HepG2 (cell line): ENCODE measurements at regions not wholly inside any gene's neighbourhood (a gene's known extent, or its start where the extent isn't known, plus 50 kb on each side); places are given as distances from the start of the nearest gene placed in this dataset.

Experiments
- ATF2 ChIP-seq: sonication (generic); formaldehyde crosslinking; IDR thresholded peaks from 2 replicates; pipeline ENCODE4 v1.4.0; 2020; ENCODE audit warnings: missing genetic modification reagents
- HNRNPLL ChIP-seq: fragments of 200-400 bp; formaldehyde crosslinking; IDR thresholded peaks from 2 replicates; pipeline ENCODE4 v1.6.1; 2017; ENCODE audit warnings: mild to moderate bottlenecking, low read depth, low read length; ENCODE audit not compliant: poor library complexity, severe bottlenecking
- KIAA2018 ChIP-seq: sonication (generic); formaldehyde crosslinking; IDR thresholded peaks from 2 replicates; pipeline ENCODE4 v1.5.0; 2020; ENCODE audit warnings: mild to moderate bottlenecking, missing genetic modification reagents, borderline replicate concordance
- TRIM24 ChIP-seq: sonication (generic); formaldehyde crosslinking; IDR thresholded peaks from 2 replicates; pipeline ENCODE4 v1.8.0; 2022; ENCODE audit warnings: mild to moderate bottlenecking, missing genetic modification reagents
- ZNF644 ChIP-seq: IDR thresholded peaks from 2 replicates; pipeline ENCODE4 v1.6.1; 2016; ENCODE audit warnings: low read depth
- ZNF75D ChIP-seq: sonication (generic); formaldehyde crosslinking; IDR thresholded peaks from 2 replicates; pipeline ENCODE4 v1.8.1; 2023; ENCODE audit warnings: missing genetic modification reagents, mild to moderate bottlenecking, borderline replicate concordance
- TF ChIP-seq, protein P1 (sequence below): sonication (generic); formaldehyde crosslinking; IDR thresholded peaks from 2 replicates; pipeline ENCODE4 v1.5.0; 2020; ENCODE audit warnings: mild to moderate bottlenecking, missing genetic modification reagents, moderate library complexity

GRCh38 chr6:137415834-137416190 lies 78.4 kb downstream of the OLIG3 start:
- TF ChIP-seq KIAA2018 (CRISPR knock-in tag) (no peak), ATF2 (no peak), TRIM24 (CRISPR knock-in tag) (no peak), ZNF75D (CRISPR knock-in tag) (no peak), HNRNPLL (no peak), ZNF644 (CRISPR knock-in tag) (no peak)
- TF ChIP-seq, protein P1, sequence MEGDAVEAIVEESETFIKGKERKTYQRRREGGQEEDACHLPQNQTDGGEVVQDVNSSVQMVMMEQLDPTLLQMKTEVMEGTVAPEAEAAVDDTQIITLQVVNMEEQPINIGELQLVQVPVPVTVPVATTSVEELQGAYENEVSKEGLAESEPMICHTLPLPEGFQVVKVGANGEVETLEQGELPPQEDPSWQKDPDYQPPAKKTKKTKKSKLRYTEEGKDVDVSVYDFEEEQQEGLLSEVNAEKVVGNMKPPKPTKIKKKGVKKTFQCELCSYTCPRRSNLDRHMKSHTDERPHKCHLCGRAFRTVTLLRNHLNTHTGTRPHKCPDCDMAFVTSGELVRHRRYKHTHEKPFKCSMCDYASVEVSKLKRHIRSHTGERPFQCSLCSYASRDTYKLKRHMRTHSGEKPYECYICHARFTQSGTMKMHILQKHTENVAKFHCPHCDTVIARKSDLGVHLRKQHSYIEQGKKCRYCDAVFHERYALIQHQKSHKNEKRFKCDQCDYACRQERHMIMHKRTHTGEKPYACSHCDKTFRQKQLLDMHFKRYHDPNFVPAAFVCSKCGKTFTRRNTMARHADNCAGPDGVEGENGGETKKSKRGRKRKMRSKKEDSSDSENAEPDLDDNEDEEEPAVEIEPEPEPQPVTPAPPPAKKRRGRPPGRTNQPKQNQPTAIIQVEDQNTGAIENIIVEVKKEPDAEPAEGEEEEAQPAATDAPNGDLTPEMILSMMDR (CRISPR knock-in tag) = no peak
